GM23338 (cell line): ENCODE measurements at regions not wholly inside any gene's neighbourhood (a gene's known extent, or its start where the extent isn't known, plus 50 kb on each side); places are given as distances from the start of the nearest gene placed in this dataset.

Experiments
- CTCF ChIP-seq, 2 experiments: fragments of 200-600 bp in 1 of 2; sonication (generic) in 1 of 2; conservative IDR thresholded peaks; 2 replicates each; pipeline versions ENCODE4 v1.5.1 to v1.6.1; 2016 to 2017; ENCODE audit warnings: antibody characterized with exemption in 2 of 2, low read depth in 2 of 2, mild to moderate bottlenecking in 2 of 2, moderate library complexity in 1 of 2
- ETS1 ChIP-seq: IDR thresholded peaks from 2 replicates; pipeline ENCODE4 v1.6.1; 2016; ENCODE audit warnings: antibody characterized with exemption
- JUNB ChIP-seq: IDR thresholded peaks from one replicate; pipeline ENCODE4 v1.6.1; 2016; ENCODE audit warnings: antibody characterized with exemption; ENCODE audit not compliant: unreplicated experiment
- NANOG ChIP-seq: IDR thresholded peaks from 2 replicates; pipeline ENCODE4 v1.6.1; 2016; ENCODE audit warnings: antibody characterized with exemption, borderline replicate concordance
- REST ChIP-seq: IDR thresholded peaks from one replicate; pipeline ENCODE4 v1.6.1; 2018; ENCODE audit warnings: antibody characterized with exemption; ENCODE audit not compliant: unreplicated experiment
- ZNF462 ChIP-seq: fragments of 250-450 bp; sonication (Bioruptor Pico); IDR thresholded peaks from 2 replicates; pipeline ENCODE4 v1.5.0; 2020; ENCODE audit warnings: mild to moderate bottlenecking, moderate library complexity

GRCh38 chr15:53862386-53862785, 102.9 kb upstream of the WDR72 start (continued):
- TF ChIP-seq ZNF462 (CRISPR knock-in tag): no peak
- no peak for TF ChIP-seq JUNB
- no peak for TF ChIP-seq CTCF (conservative IDR thresholded peaks at IDR 0.05; ENCODE audit: low read depth in 2 of 2)
- TF ChIP-seq REST: no peak
- TF ChIP-seq NANOG: no peak
- TF ChIP-seq ETS1: no peak
